HCT116 (cell line): ENCODE measurements at regions not wholly inside any gene's neighbourhood (a gene's known extent, or its start where the extent isn't known, plus 50 kb on each side); places are given as distances from the start of the nearest gene placed in this dataset.

Experiments used
- POLR2AphosphoS5 ChIP-seq: IDR thresholded peaks from 2 replicates; pipeline ENCODE4 v1.6.1; 2011; ENCODE audit warnings: mild to moderate bottlenecking, low read depth, low read length, moderate library complexity
- RAD21 ChIP-seq: IDR thresholded peaks from 2 replicates; pipeline ENCODE4 v1.6.1; 2012; ENCODE audit warnings: low read depth, mild to moderate bottlenecking
- SRF ChIP-seq: IDR thresholded peaks from 2 replicates; pipeline ENCODE4 v1.6.1; 2012; ENCODE audit warnings: low read depth
- YY1 ChIP-seq: IDR thresholded peaks from 2 replicates; pipeline ENCODE4 v1.6.1; 2011; ENCODE audit warnings: low read length, low read depth, moderate library complexity, mild to moderate bottlenecking; ENCODE audit not compliant: insufficient replicate concordance; ENCODE audit errors: extremely low read depth

GRCh38 chr7:156401617-156402016 is 239.0 kb upstream of the RNF32 start:
- TF ChIP-seq YY1 = no peak
- no peak for TF ChIP-seq SRF
- TF ChIP-seq RAD21 = no peak
- TF ChIP-seq POLR2AphosphoS5 = no peak
